ENCODE measurements at regions not wholly inside any gene's neighbourhood (a gene's known extent, or its start where the extent isn't known, plus 50 kb on each side); places are given as distances from the start of the nearest gene placed in this dataset.

- no peak for TF ChIP-seq POLR2AphosphoS5 (IDR thresholded peaks at IDR 0.05; ENCODE audit: low read depth, low read length)
- TF ChIP-seq TAF1 (IDR thresholded peaks at IDR 0.05; ENCODE audit: borderline replicate concordance, insufficient read depth, low read length), result no peak
- TF ChIP-seq REST (IDR thresholded peaks at IDR 0.05; ENCODE audit: insufficient read depth in 1 of 2, low read depth in 2 of 2, low read length in 2 of 2), result no peak
- no peak for TF ChIP-seq SIN3A (IDR thresholded peaks at IDR 0.05; ENCODE audit: borderline replicate concordance, insufficient read depth, low read length)
Measured at GRCh38 chr6:1116149-1116548, 195.7 kb upstream of the FOXQ1 start.
